Mesenchymal stem cell (in vitro differentiated cells and primary cell): ENCODE measurements at regions not wholly inside any gene's neighbourhood (a gene's known extent, or its start where the extent isn't known, plus 50 kb on each side); places are given as distances from the start of the nearest gene placed in this dataset.

Experiments
- DNase-seq: peaks from one replicate; pipeline ENCODE4 v3.0.0-alpha.2; 2013
- H2AFZ ChIP-seq: one replicate; pipeline ENCODE4 v1.6.1; 2013; ENCODE audit warnings: low read depth, mild to moderate bottlenecking, control low read depth, inconsistent platforms, low read length, moderate library complexity
- H2AK5ac ChIP-seq: 2 replicates; pipeline ENCODE4 v1.6.1; 2013; ENCODE audit warnings: low read length, moderate library complexity, mild to moderate bottlenecking, inconsistent platforms; ENCODE audit not compliant: severe bottlenecking
- H2BK120ac ChIP-seq: one replicate; pipeline ENCODE4 v1.6.1; 2013; ENCODE audit warnings: low read depth, mild to moderate bottlenecking, inconsistent platforms, low read length, moderate library complexity
- H2BK12ac ChIP-seq, 2 experiments: one replicate each; pipeline ENCODE4 v1.6.1; 2013; ENCODE audit warnings: inconsistent platforms in 2 of 2, low read length in 2 of 2, mild to moderate bottlenecking in 2 of 2, moderate library complexity in 2 of 2, control low read depth in 1 of 2
- H2BK15ac ChIP-seq: one replicate; pipeline ENCODE4 v1.6.1; 2013; ENCODE audit warnings: mild to moderate bottlenecking, low read depth, inconsistent platforms; ENCODE audit not compliant: poor library complexity, severe bottlenecking
- H2BK5ac ChIP-seq: 2 replicates; pipeline ENCODE4 v1.6.1; 2013; ENCODE audit warnings: low read depth, mild to moderate bottlenecking, low read length, control low read depth, inconsistent platforms; ENCODE audit not compliant: poor library complexity, severe bottlenecking
- H3K14ac ChIP-seq, 2 experiments: one replicate each; pipeline ENCODE4 v1.6.1; 2013; ENCODE audit warnings: inconsistent platforms in 2 of 2, low read length in 2 of 2, control low read depth in 1 of 2, mild to moderate bottlenecking in 1 of 2, moderate library complexity in 1 of 2
- H3K18ac ChIP-seq, 2 experiments: one replicate each; pipeline ENCODE4 v1.6.1; 2013; ENCODE audit warnings: inconsistent platforms in 2 of 2, low read length in 2 of 2, control low read depth in 1 of 2, low read depth in 1 of 2, mild to moderate bottlenecking in 1 of 2
- H3K23ac ChIP-seq, 2 experiments: one replicate each; pipeline ENCODE4 v1.6.1; 2013; ENCODE audit warnings: inconsistent platforms in 2 of 2, low read length in 2 of 2, mild to moderate bottlenecking in 2 of 2, moderate library complexity in 2 of 2, control low read depth in 1 of 2
- H3K27ac ChIP-seq: 2 replicates; pipeline ENCODE4 v1.5.1; 2013; ENCODE audit warnings: mild to moderate bottlenecking, moderate library complexity, low read length, control low read depth, inconsistent platforms; ENCODE audit not compliant: poor library complexity, severe bottlenecking
- H3K27me3 ChIP-seq, 2 experiments: 2 replicates each; pipeline versions ENCODE4 v1.6.1 to v1.7.0; 2013; ENCODE audit warnings: low read length in 2 of 2, mild to moderate bottlenecking in 2 of 2, moderate library complexity in 2 of 2, control low read depth in 1 of 2, inconsistent platforms in 1 of 2; ENCODE audit not compliant: control insufficient read depth in 1 of 2, insufficient read depth in 1 of 2
- H3K36me3 ChIP-seq, 2 experiments: 2 replicates each; pipeline versions ENCODE4 v1.6.1 to v1.7.0; 2013; ENCODE audit warnings: low read length in 2 of 2, control low read depth in 1 of 2, inconsistent platforms in 1 of 2, low read depth in 1 of 2, mild to moderate bottlenecking in 1 of 2; ENCODE audit not compliant: insufficient read depth in 2 of 2, control insufficient read depth in 1 of 2
- H3K4ac ChIP-seq, 2 experiments: one replicate each; pipeline ENCODE4 v1.6.1; 2013; ENCODE audit warnings: inconsistent platforms in 2 of 2, low read length in 2 of 2, mild to moderate bottlenecking in 2 of 2, moderate library complexity in 2 of 2, control low read depth in 1 of 2, low read depth in 1 of 2
- H3K4me1 ChIP-seq: 2 replicates; pipeline ENCODE4 v1.6.1; 2013; ENCODE audit warnings: low read depth, low read length, control low read depth; ENCODE audit not compliant: control insufficient read depth, insufficient read depth
- H3K4me2 ChIP-seq: 2 replicates; pipeline ENCODE4 v1.6.1; 2013; ENCODE audit warnings: low read length, mild to moderate bottlenecking, inconsistent platforms; ENCODE audit not compliant: poor library complexity, severe bottlenecking
- H3K4me3 ChIP-seq, 2 experiments: 2 replicates each; pipeline versions ENCODE4 v1.5.1 to v1.7.0; 2013; ENCODE audit warnings: low read length in 2 of 2, mild to moderate bottlenecking in 2 of 2, control low read depth in 1 of 2, low read depth in 1 of 2; ENCODE audit not compliant: insufficient read depth in 1 of 2
- H3K79me1 ChIP-seq: replicated peaks from 2 replicates; pipeline ENCODE4 v1.6.1; 2013; ENCODE audit warnings: mild to moderate bottlenecking, control low read depth, low read length, inconsistent platforms; ENCODE audit not compliant: poor library complexity, severe bottlenecking
- H3K9ac ChIP-seq: 2 replicates; pipeline ENCODE4 v1.7.0; 2013; ENCODE audit warnings: mild to moderate bottlenecking, low read length, moderate library complexity
- H3K9me3 ChIP-seq: 2 replicates; pipeline ENCODE4 v1.7.0; 2013; ENCODE audit warnings: mild to moderate bottlenecking, low read length; ENCODE audit not compliant: control insufficient read depth
- H4K8ac ChIP-seq: one replicate; pipeline ENCODE4 v1.6.1; 2013; ENCODE audit warnings: inconsistent platforms, mild to moderate bottlenecking, low read length, moderate library complexity
- H4K91ac ChIP-seq: one replicate; pipeline ENCODE4 v1.6.1; 2013; ENCODE audit warnings: mild to moderate bottlenecking, low read length, inconsistent platforms
- WGBS: methylation state at CpG from one replicate; pipeline ENCODE4 v1.1.7; 2013; ENCODE audit warnings: mixed read lengths; 5-methylcytosine and 5-hydroxymethylcytosine counted together

GRCh38 chr6:44016131-44016870 is 111.0 kb downstream of the MRPL14 start:
- H2BK5ac ChIP-seq = no peak overlapping the region
- no peaks in the 10 kb centered on the region for H3K27me3 ChIP-seq
- H2BK15ac ChIP-seq = no peak overlapping the region
- no peak overlapping the region for H3K23ac ChIP-seq
- H3K9ac ChIP-seq = no peak overlapping the region
- no peak overlapping the region for H2AFZ ChIP-seq
- no peak overlapping the region for H3K4me3 ChIP-seq
- no peak overlapping the region for H3K14ac ChIP-seq
- peak; percentile 83 for DNase-seq
- H4K8ac ChIP-seq = no peak overlapping the region
- H3K79me1 ChIP-seq = no peaks in the 10 kb centered on the region
- H2BK120ac ChIP-seq = no peak overlapping the region
- no peaks in the 10 kb centered on the region for H3K36me3 ChIP-seq
- H3K9me3 ChIP-seq = peaks cover 28% of the 10 kb centered on the region
- no peak overlapping the region for H4K91ac ChIP-seq
- 81% methylated on average over 4 of the region's 5 CpGs for WGBS
- peak overlapping the region in 1 of 2 experiments; percentile 45 for H2BK12ac ChIP-seq
- no peak overlapping the region for H2AK5ac ChIP-seq
- peak overlapping the region in 1 of 2 experiments; percentile 54 for H3K18ac ChIP-seq
- H3K4ac ChIP-seq = no peak overlapping the region
- H3K4me1 ChIP-seq = peaks cover 7% of the 10 kb centered on the region
- no peak overlapping the region for H3K27ac ChIP-seq
- no peak overlapping the region for H3K4me2 ChIP-seq

- peak overlapping the region; percentile 28 for H3K27ac ChIP-seq
- H3K9ac ChIP-seq = peak overlapping the region; percentile 81
- no peaks in the 10 kb centered on the region for H3K79me1 ChIP-seq
- H2AK5ac ChIP-seq = peak overlapping the region; percentile 73
- H2BK15ac ChIP-seq = no peak overlapping the region
- H3K4me3 ChIP-seq = peak overlapping the region in 1 of 2 experiments; percentile 6
- WGBS = under 1% methylated on average over 3 of the region's 3 CpGs
- H3K23ac ChIP-seq = no peak overlapping the region
- peak overlapping the region; percentile 13 for H2BK120ac ChIP-seq
- H2BK12ac ChIP-seq = peak overlapping the region; percentile 19 to 62
- peak; percentile 99 for DNase-seq
- H3K4me2 ChIP-seq = no peak overlapping the region
- H2AFZ ChIP-seq = no peak overlapping the region
- peak overlapping the region; percentile 88 to 90 for H3K18ac ChIP-seq
- no peaks in the 10 kb centered on the region for H3K36me3 ChIP-seq
- no peak overlapping the region for H3K4ac ChIP-seq
- H3K9me3 ChIP-seq = peaks cover 25% of the 10 kb centered on the region
- peak overlapping the region; percentile 59 for H4K91ac ChIP-seq
- no peak overlapping the region for H3K14ac ChIP-seq
- peaks cover 28% of the 10 kb centered on the region for H3K4me1 ChIP-seq
- H3K27me3 ChIP-seq = no peaks in the 10 kb centered on the region
- no peak overlapping the region for H4K8ac ChIP-seq
- H2BK5ac ChIP-seq = no peak overlapping the region
Observed at GRCh38 chr6:44012078-44012493, 115.2 kb downstream of the MRPL14 start.

- no peaks in the 10 kb centered on the region for H3K27me3 ChIP-seq
- H4K8ac ChIP-seq = peak overlapping the region; percentile 19
- peak overlapping the region; percentile 81 for H3K9ac ChIP-seq
- H2BK120ac ChIP-seq = peak overlapping the region; percentile 36
- H2AK5ac ChIP-seq = peak overlapping the region; percentile 34
- H3K4me2 ChIP-seq = no peak overlapping the region
- H3K27ac ChIP-seq = peak overlapping the region; percentile 75
- H2BK15ac ChIP-seq = no peak overlapping the region
- H2AFZ ChIP-seq = no peak overlapping the region
- H3K9me3 ChIP-seq = peaks cover 24% of the 10 kb centered on the region
- no peak overlapping the region for H3K23ac ChIP-seq
- H3K18ac ChIP-seq = peak overlapping the region; percentile 65 to 82
- H2BK12ac ChIP-seq = peak overlapping the region; percentile 60 to 68
- H3K79me1 ChIP-seq = no peaks in the 10 kb centered on the region
- H3K4me1 ChIP-seq = peaks cover 33% of the 10 kb centered on the region
- no peaks in the 10 kb centered on the region for H3K36me3 ChIP-seq
- DNase-seq = no peak
- no peak overlapping the region for H3K14ac ChIP-seq
- peak overlapping the region; percentile 36 for H4K91ac ChIP-seq
- WGBS = 100% methylated on average over 1 of the region's 2 CpGs
- peak overlapping the region; percentile 38 to 65 for H3K4ac ChIP-seq
- H2BK5ac ChIP-seq = no peak overlapping the region
- H3K4me3 ChIP-seq = no peak overlapping the region
Observed at GRCh38 chr6:44011350-44011920, 115.8 kb downstream of the MRPL14 start.
